CD4-positive, alpha-beta T cell treated with Interleukin-2 at 100 ng/mL for 4 hours (primary cell): ENCODE measurements at regions not wholly inside any gene's neighbourhood (a gene's known extent, or its start where the extent isn't known, plus 50 kb on each side); places are given as distances from the start of the nearest gene placed in this dataset.
"Not testable (repeated sequence)": the region's sequence is repeated elsewhere in the genome, so short reads cannot be mapped to it uniquely, and the experiment has no call there.

ENCODE experiments used
- DNase-seq: peaks from one replicate; pipeline ENCODE4 v3.0.0-alpha.2; 2020; ENCODE audit warnings: low spot score

- no peak for DNase-seq
Measured at GRCh38 chr15:66864871-66865281, 162.8 kb downstream of the SMAD6 start.

GRCh38 chr15:66865622-66866611 is 163.9 kb downstream of the SMAD6 start:
- peak; percentile 10 for DNase-seq

- no peak for DNase-seq
Measured at GRCh38 chr15:66866656-66867055, 164.6 kb downstream of the SMAD6 start.

- DNase-seq = no peak
Measured at GRCh38 chr15:66868918-66869317, 166.9 kb downstream of the SMAD6 start.

GRCh38 chr15:66870880-66871388 is 168.9 kb downstream of the SMAD6 start:
- DNase-seq = no peak

- DNase-seq = no peak
Measured at GRCh38 chr15:66872405-66872804, 170.4 kb downstream of the SMAD6 start.

- DNase-seq = not testable (repeated sequence)
Measured at GRCh38 chr15:66873331-66873730, 171.3 kb downstream of the SMAD6 start.

GRCh38 chr15:66873856-66874255 is 171.8 kb downstream of the SMAD6 start:
- no peak for DNase-seq

- no peak for DNase-seq
Measured at GRCh38 chr15:66875588-66876420, 173.8 kb downstream of the SMAD6 start.

- DNase-seq = no peak
Measured at GRCh38 chr15:66876421-66876730, 174.3 kb downstream of the SMAD6 start.

GRCh38 chr15:66876731-66877476 is 174.9 kb downstream of the SMAD6 start:
- DNase-seq = no peak

- DNase-seq = no peak
Measured at GRCh38 chr15:66877477-66878271, 175.6 kb downstream of the SMAD6 start.

- no peak for DNase-seq
Measured at GRCh38 chr15:66878761-66879160, 176.7 kb downstream of the SMAD6 start.

GRCh38 chr15:66879531-66880368 is 177.7 kb downstream of the SMAD6 start:
- DNase-seq = no peak

GRCh38 chr15:66880380-66881155 is 178.5 kb downstream of the SMAD6 start:
- DNase-seq = no peak

GRCh38 chr15:66881173-66881905 is 179.3 kb downstream of the SMAD6 start:
- DNase-seq = no peak

GRCh38 chr15:66882251-66883020 is 180.4 kb downstream of the SMAD6 start:
- no peak for DNase-seq
